HepG2 (cell line): ENCODE measurements at regions not wholly inside any gene's neighbourhood (a gene's known extent, or its start where the extent isn't known, plus 50 kb on each side); places are given as distances from the start of the nearest gene placed in this dataset.

Experiments used
- ATAC-seq: fragments of 200-7000 bp; cut with Tn5 transposase; 3 replicates; pipeline ENCODE4 v1.9.1; 2020; ENCODE audit warnings: mild to moderate bottlenecking, moderate library complexity
- BruUV-seq: library from RNA; stranded (reverse); fragments of 400-500 nt; replicated peaks from 2 replicates; lab custom pipeline; 2021; lab: Mats Ljungman, UMichigan
- CTCF ChIA-PET: fragments of 300-600 bp; formaldehyde crosslinking; extraction: SDS; loops from one replicate; lab custom pipeline; 2021; ENCODE audit warnings: low total read pairs, inconsistent platforms, low intra/inter-chr PET ratio; lab: Yijun Ruan, JAX
- POLR2A ChIA-PET: fragments of 350-600 bp; sonication (Branson Sonifier 250); formaldehyde crosslinking; loops from one replicate; lab custom pipeline; 2020; ENCODE audit warnings: antibody characterized with exemption, inconsistent platforms; lab: Yijun Ruan, JAX
- DNase-seq: peaks from one replicate; pipeline ENCODE4 v3.0.0-alpha.2; 2015; ENCODE audit warnings: low spot score
- FAIRE-seq: peaks from 3 replicates; lab custom pipeline; 2011; peaks lifted over from hg19 to GRCh38; lab: Jason Lieb, UNC
- H2AFZ ChIP-seq: one replicate; pipeline ENCODE4 v1.6.1; 2011; ENCODE audit warnings: low read length, inconsistent platforms
- H3K27ac ChIP-seq: fragments of 300-600 bp; 3 replicates; pipeline ENCODE4 v1.8.0; 2011; ENCODE audit warnings: mixed run types, mild to moderate bottlenecking, mixed read lengths, low read length, inconsistent platforms; ENCODE audit not compliant: insufficient read depth; ENCODE audit errors: extremely low read length
- H3K27me3 ChIP-seq, 2 experiments: fragments of 200-600 bp in 1 of 2; 2 replicates in 1 of 2; 3 replicates in 1 of 2; pipeline versions ENCODE4 v1.6.0 to v1.8.0; 2011; ENCODE audit warnings: low read length in 2 of 2, mild to moderate bottlenecking in 2 of 2, moderate library complexity in 2 of 2, inconsistent platforms in 1 of 2; ENCODE audit not compliant: insufficient read depth in 2 of 2, control insufficient read depth in 1 of 2
- H3K36me3 ChIP-seq, 2 experiments: fragments of 200-600 bp in 1 of 2; replicated peaks in 1 of 2; 2 replicates in 1 of 2; 3 replicates in 1 of 2; pipeline versions ENCODE4 v1.5.1 to v1.8.0; 2011; ENCODE audit warnings: low read length in 2 of 2, inconsistent platforms in 1 of 2; ENCODE audit not compliant: insufficient read depth in 2 of 2, control insufficient read depth in 1 of 2
- H3K4me1 ChIP-seq: 2 replicates; pipeline ENCODE4 v1.5.1; 2012; ENCODE audit warnings: low read length, inconsistent platforms; ENCODE audit not compliant: insufficient read depth
- H3K4me2 ChIP-seq: 2 replicates; pipeline ENCODE4 v1.6.0; 2011; ENCODE audit warnings: low read depth, low read length, inconsistent platforms
- H3K4me3 ChIP-seq, 3 experiments: fragments of 200-600 bp in 1 of 3; sonication (generic), shearing (Covaris generic) in 1 of 3; replicated peaks in 1 of 3; 2 replicates each; pipeline ENCODE4 v1.5.1; 2011 to 2016; ENCODE audit warnings: low read length in 3 of 3, inconsistent platforms in 2 of 3, low read depth in 2 of 3, mild to moderate bottlenecking in 2 of 3, control low read depth in 1 of 3, mixed read lengths in 1 of 3; ENCODE audit not compliant: insufficient read depth in 1 of 3
- H3K79me2 ChIP-seq: one replicate; pipeline ENCODE4 v1.6.1; 2011; ENCODE audit warnings: low read length, inconsistent platforms; ENCODE audit not compliant: insufficient read depth
- H3K9ac ChIP-seq: 2 replicates; pipeline ENCODE4 v1.6.0; 2011; ENCODE audit warnings: mild to moderate bottlenecking, low read depth, low read length, inconsistent platforms; ENCODE audit not compliant: insufficient read depth
- H3K9me3 ChIP-seq: 2 replicates; pipeline ENCODE4 v1.5.1; 2012; ENCODE audit warnings: mild to moderate bottlenecking, low read length
- H4K20me1 ChIP-seq: 2 replicates; pipeline ENCODE4 v1.6.0; 2011; ENCODE audit warnings: inconsistent platforms, mild to moderate bottlenecking, low read length, moderate library complexity; ENCODE audit not compliant: insufficient read depth
- NR2F6 ChIP-seq, 2 experiments: IDR thresholded peaks; 2 replicates each; pipeline ENCODE4 v1.6.1; 2016; ENCODE audit warnings: antibody characterized with exemption in 1 of 2, mild to moderate bottlenecking in 1 of 2
- RARG ChIP-seq: sonication (generic); formaldehyde crosslinking; IDR thresholded peaks from 2 replicates; pipeline ENCODE4 v1.4.0; 2020; ENCODE audit warnings: low read depth, mild to moderate bottlenecking, missing genetic modification reagents
- RXRB ChIP-seq: IDR thresholded peaks from 2 replicates; pipeline ENCODE4 v1.6.1; 2016; ENCODE audit warnings: borderline replicate concordance, missing genetic modification reagents, missing compliant biosample characterization
- SMC3 ChIP-seq: IDR thresholded peaks from 2 replicates; pipeline ENCODE4 v1.6.1; 2011; ENCODE audit warnings: low read length, improper control_type of control experiment
- SYNCRIP ChIP-seq: fragments of 200-400 bp; formaldehyde crosslinking; IDR thresholded peaks from 2 replicates; pipeline ENCODE4 v1.6.1; 2018; ENCODE audit warnings: mild to moderate bottlenecking, low read depth, low read length; ENCODE audit not compliant: insufficient read depth
- TMF1 ChIP-seq: sonication (generic); formaldehyde crosslinking; IDR thresholded peaks from 2 replicates; pipeline ENCODE4 v1.8.1; 2022; ENCODE audit warnings: low read depth, missing genetic modification reagents
- TRIM22 ChIP-seq: fragments of 450-650 bp; IDR thresholded peaks from 2 replicates; pipeline ENCODE4 v1.6.1; 2017
- ZBED4 ChIP-seq: sonication (generic); formaldehyde crosslinking; IDR thresholded peaks from 2 replicates; pipeline ENCODE4 v1.4.0; 2020; ENCODE audit warnings: missing genetic modification reagents, borderline replicate concordance
- ZNF20 ChIP-seq: sonication (generic); formaldehyde crosslinking; IDR thresholded peaks from 2 replicates; pipeline ENCODE4 v1.4.0; 2020; ENCODE audit warnings: mild to moderate bottlenecking, moderate library complexity, missing genetic modification reagents
- ZNF318 ChIP-seq: sonication (generic); formaldehyde crosslinking; IDR thresholded peaks from 2 replicates; pipeline ENCODE4 v1.4.0; 2020; ENCODE audit warnings: mild to moderate bottlenecking, missing genetic modification reagents
- ZNF879 ChIP-seq: sonication (generic); formaldehyde crosslinking; IDR thresholded peaks from 2 replicates; pipeline ENCODE4 v1.8.1; 2023; ENCODE audit warnings: missing genetic modification reagents
- WGBS: methylation state at CpG from one replicate; pipeline ENCODE4 v1.1.6; 2017; ENCODE audit warnings: low lambda C conversion rate; 5-methylcytosine and 5-hydroxymethylcytosine counted together
- in situ Hi-C: cut with HindIII; loops from 2 replicates; pipeline ENCODE4 v1.10.0; 2017; ENCODE audit warnings: low pct_unique_long_range_greater_than_20kb; ENCODE audit not compliant: extremely low pct_ligation_motif_present
- intact Hi-C: fragments of 100-400 bp; cut with micrococcal nuclease; formaldehyde crosslinking; loops from one replicate; pipeline ENCODE4 v1.10.0; 2022; ENCODE audit not compliant: unreplicated experiment

GRCh38 chr18:10215446-10215845, 239.0 kb upstream of the APCDD1 start:
- ChIA-PET POLR2A (no interaction called here), CTCF (no interaction called here)
- in situ Hi-C loops, result no loop called here
- no peak overlapping the region for H3K27ac ChIP-seq
- no peak overlapping the region for H3K4me3 ChIP-seq
- intact Hi-C loops, result no loop called here
- no peaks in the 10 kb centered on the region for H3K79me2 ChIP-seq
- TF ChIP-seq SMC3 (no peak), TRIM22 (no peak), NR2F6 (IDR thresholded peaks at IDR 0.05) (no peak), NR2F6 (CRISPR knock-in tag; IDR thresholded peaks at IDR 0.05) (no peak), RXRB (CRISPR knock-in tag) (no peak), ZNF879 (CRISPR knock-in tag) (no peak), ZBED4 (CRISPR knock-in tag) (no peak), RARG (CRISPR knock-in tag) (no peak), ZNF20 (CRISPR knock-in tag) (no peak), ZNF318 (CRISPR knock-in tag) (no peak), SYNCRIP (no peak), TMF1 (no peak)
- no TSS peak for BruUV-seq
- FAIRE-seq, result no peak
- ATAC-seq, result no peak
- no peak overlapping the region for H3K9ac ChIP-seq
- H2AFZ ChIP-seq, result no peak overlapping the region
- no peaks in the 10 kb centered on the region for H3K27me3 ChIP-seq
- H4K20me1 ChIP-seq, result no peaks in the 10 kb centered on the region
- H3K4me1 ChIP-seq, result no peaks in the 10 kb centered on the region
- no peak for DNase-seq
- H3K36me3 ChIP-seq, result no peaks in the 10 kb centered on the region
- no peak overlapping the region for H3K4me2 ChIP-seq
- WGBS, result 51% methylated on average over 6 of the region's 6 CpGs
- H3K9me3 ChIP-seq, result peaks cover 7% of the 10 kb centered on the region; the same call in 1 of the 2 replicates
